K562 (cell line): ENCODE measurements at regions not wholly inside any gene's neighbourhood (a gene's known extent, or its start where the extent isn't known, plus 50 kb on each side); places are given as distances from the start of the nearest gene placed in this dataset.

Experiments used
- ATAC-seq: fragments of 200-7000 bp; cut with Tn5 transposase; 3 replicates; pipeline ENCODE4 v1.9.1; 2020; ENCODE audit warnings: moderate library complexity
- BruUV-seq: library from RNA; stranded (reverse); fragments of 400-500 nt; replicated peaks from 2 replicates; lab custom pipeline; 2021; lab: Mats Ljungman, UMichigan
- CTCF ChIA-PET: fragments of 300-600 bp; formaldehyde crosslinking; extraction: SDS; loops from one replicate; lab custom pipeline; 2021; ENCODE audit warnings: low intra/inter-chr PET ratio; lab: Yijun Ruan, JAX
- POLR2A ChIA-PET: fragments of 300-600, 350-650 bp; sonication (Branson Sonifier 250); formaldehyde crosslinking; extraction: SDS; loops from one replicate; lab custom pipeline; 2021; ENCODE audit warnings: antibody characterized with exemption, inconsistent platforms; lab: Yijun Ruan, JAX
- DNase-seq, 4 experiments: peaks; one replicate each; pipeline versions ENCODE4 v3.0.0 to v3.0.0-alpha.2; 2011 to 2018; ENCODE audit warnings: low spot score in 3 of 4, mixed read lengths in 3 of 4; ENCODE audit errors: extremely low read depth in 1 of 4
- FAIRE-seq: peaks from 2 replicates; lab custom pipeline; 2011; peaks lifted over from hg19 to GRCh38; lab: Jason Lieb, UNC
- H2AFZ ChIP-seq: 2 replicates; pipeline ENCODE4 v1.6.0; 2011; ENCODE audit warnings: low read depth, low read length, control low read depth, inconsistent platforms
- H3K27ac ChIP-seq: fragments of 200-600 bp; 3 replicates; pipeline ENCODE4 v1.8.0; 2011; ENCODE audit warnings: low read depth, mild to moderate bottlenecking, control low read depth, inconsistent platforms, low read length, moderate library complexity, mixed read lengths; ENCODE audit errors: extremely low read depth
- H3K27me3 ChIP-seq, 2 experiments: fragments of 300-600 bp in 1 of 2; 2 replicates in 1 of 2; 3 replicates in 1 of 2; pipeline versions ENCODE4 v1.6.0 to v1.8.0; 2011; ENCODE audit warnings: inconsistent platforms in 2 of 2, low read length in 2 of 2, mild to moderate bottlenecking in 1 of 2, mixed read lengths in 1 of 2, moderate library complexity in 1 of 2; ENCODE audit not compliant: control insufficient read depth in 2 of 2, insufficient read depth in 2 of 2
- H3K36me3 ChIP-seq: fragments of 300-600 bp; 3 replicates; pipeline ENCODE4 v1.8.0; 2011; ENCODE audit warnings: mild to moderate bottlenecking, low read length, inconsistent platforms; ENCODE audit not compliant: control insufficient read depth, insufficient read depth
- H3K4me1 ChIP-seq, 2 experiments: fragments of 200-600 bp in 1 of 2; replicated peaks in 1 of 2; 2 replicates in 1 of 2; 3 replicates in 1 of 2; pipeline versions ENCODE4 v1.5.1 to v1.8.0; 2011; ENCODE audit warnings: inconsistent platforms in 2 of 2, low read length in 2 of 2, mild to moderate bottlenecking in 1 of 2, mixed read lengths in 1 of 2, moderate library complexity in 1 of 2; ENCODE audit not compliant: control insufficient read depth in 2 of 2, insufficient read depth in 2 of 2
- H3K4me2 ChIP-seq: 2 replicates; pipeline ENCODE4 v1.6.1; 2011; ENCODE audit warnings: low read length, control low read depth, inconsistent platforms, mixed read lengths; ENCODE audit not compliant: insufficient read depth
- H3K4me3 ChIP-seq: fragments of 200-600 bp; sonication (generic), shearing (Covaris generic); 2 replicates; pipeline ENCODE4 v1.5.1; 2016; ENCODE audit warnings: control low read depth, inconsistent platforms
- H3K79me2 ChIP-seq: fragments of 200-600 bp; 3 replicates; pipeline ENCODE4 v1.8.0; 2011; ENCODE audit warnings: low read length, inconsistent platforms; ENCODE audit not compliant: control insufficient read depth, insufficient read depth
- H3K9ac ChIP-seq, 2 experiments: 2 replicates each; pipeline versions ENCODE4 v1.6.0 to v1.6.1; 2011; ENCODE audit warnings: low read depth in 2 of 2, low read length in 2 of 2, control low read depth in 1 of 2, inconsistent platforms in 1 of 2, mild to moderate bottlenecking in 1 of 2, mixed read lengths in 1 of 2; ENCODE audit not compliant: insufficient read depth in 1 of 2
- H3K9me1 ChIP-seq: one replicate; pipeline ENCODE4 v1.6.0; 2011; ENCODE audit warnings: inconsistent platforms, mild to moderate bottlenecking, low read length, moderate library complexity; ENCODE audit not compliant: control insufficient read depth, insufficient read depth
- H3K9me3 ChIP-seq: replicated peaks from 2 replicates; pipeline ENCODE4 v1.5.1; 2011; ENCODE audit warnings: low read depth, low read length, inconsistent platforms; ENCODE audit not compliant: control insufficient read depth, insufficient read depth
- H4K20me1 ChIP-seq: replicated peaks from 2 replicates; pipeline ENCODE4 v1.6.1; 2011; ENCODE audit warnings: low read length, inconsistent platforms, mixed read lengths; ENCODE audit not compliant: control insufficient read depth, insufficient read depth
- ARHGAP35 ChIP-seq: fragments of 450-650 bp; IDR thresholded peaks from 2 replicates; pipeline ENCODE4 v1.6.1; 2018; ENCODE audit not compliant: partially characterized antibody
- CEBPG ChIP-seq, 3 experiments: fragments of 200-800 bp in 1 of 3; sonication (Bioruptor generic) in 1 of 3; sonication (generic) in 1 of 3; formaldehyde crosslinking in 1 of 3; IDR thresholded peaks in 2 of 3; conservative IDR thresholded peaks in 1 of 3; 2 replicates each; pipeline versions ENCODE4 v1.6.1 to v1.8.0; 2016 to 2022; ENCODE audit warnings: missing compliant biosample characterization in 2 of 3, missing genetic modification characterization in 2 of 3, mild to moderate bottlenecking in 1 of 3, missing genetic modification reagents in 1 of 3
- FOXP1 ChIP-seq: sonication (generic); formaldehyde crosslinking; IDR thresholded peaks from 2 replicates; pipeline ENCODE4 v1.8.0; 2022; ENCODE audit warnings: mild to moderate bottlenecking, missing genetic modification reagents
- NR3C1 ChIP-seq: sonication (generic); formaldehyde crosslinking; IDR thresholded peaks from 2 replicates; pipeline ENCODE4 v1.8.1; 2022; ENCODE audit warnings: missing genetic modification reagents
- TAF7 ChIP-seq: fragments of 450-650 bp; IDR thresholded peaks from 2 replicates; pipeline ENCODE4 v1.6.1; 2016; ENCODE audit warnings: missing genetic modification characterization, missing compliant biosample characterization
- THRB ChIP-seq: fragments of 450-650 bp; formaldehyde crosslinking; conservative IDR thresholded peaks from 2 replicates; pipeline ENCODE4 v1.4.0; 2022; ENCODE audit warnings: mild to moderate bottlenecking, missing genetic modification characterization
- WHSC1 ChIP-seq: IDR thresholded peaks from one replicate; pipeline ENCODE4 v1.6.1; 2012; ENCODE audit warnings: low read length, control low read depth, inconsistent platforms
- ZNF253 ChIP-seq: fragments of 250-450 bp; sonication (Bioruptor Pico); conservative IDR thresholded peaks from 2 replicates; pipeline ENCODE4 v1.6.1; 2021; ENCODE audit warnings: mild to moderate bottlenecking
- ZNF311 ChIP-seq: fragments of 250-450 bp; sonication (Bioruptor Pico); IDR thresholded peaks from 2 replicates; pipeline ENCODE4 v1.4.0; 2020; ENCODE audit warnings: mild to moderate bottlenecking, moderate library complexity
- ZNF347 ChIP-seq: fragments of 450-650 bp; formaldehyde crosslinking; IDR thresholded peaks from 2 replicates; pipeline ENCODE4 v1.4.0; 2020; ENCODE audit warnings: low read depth, mild to moderate bottlenecking, moderate library complexity
- WGBS: fragments of 100-300 bp; shearing (Covaris generic); methylation state at CpG from one replicate; pipeline ENCODE4 v1.1.6; 2016; ENCODE audit warnings: low coverage, mixed read lengths; ENCODE audit not compliant: insufficient coverage; ENCODE audit errors: missing lambda C conversion rate; 5-methylcytosine and 5-hydroxymethylcytosine counted together
- in situ Hi-C: fragments of 300-500 bp; cut with MboI; formaldehyde crosslinking; loops from 4 replicates; pipeline ENCODE4 v1.15.0; 2018; ENCODE audit warnings: inconsistent platforms, mixed read lengths
- intact Hi-C: fragments of 100-400 bp; cut with micrococcal nuclease; formaldehyde crosslinking; loops from 2 replicates; pipeline ENCODE4 v1.14.2; 2022

GRCh38 chr14:94966868-94967267 lies 190.5 kb downstream of the DICER1 start:
- Histone ChIP-seq H3K9me3 (no peaks in the 10 kb centered on the region), H3K9me1 (no peaks in the 10 kb centered on the region), H4K20me1 (no peaks in the 10 kb centered on the region), H3K4me1 (no peaks in the 10 kb centered on the region), H3K27ac (no peak overlapping the region), H2AFZ (no peak overlapping the region), H3K79me2 (no peaks in the 10 kb centered on the region), H3K36me3 (no peaks in the 10 kb centered on the region), H3K4me3 (no peak overlapping the region), H3K9ac (no peak overlapping the region), H3K27me3 (no peaks in the 10 kb centered on the region; a peak in 1 of 5 replicates), H3K4me2 (no peak overlapping the region)
- ATAC-seq (no peak), FAIRE-seq (no peak), DNase-seq (no peak)
- WGBS: 0% methylated on average over 1 of the region's 2 CpGs
- CTCF ChIA-PET: no interaction called here
- no peak for TF ChIP-seq NR3C1 (CRISPR knock-in tag)
- TF ChIP-seq THRB (CRISPR knock-in tag): no peak
- TF ChIP-seq CEBPG (CRISPR knock-in tag; IDR thresholded peaks at IDR 0.05): no peak
- TF ChIP-seq CEBPG (tag; conservative IDR thresholded peaks at IDR 0.05 in 1 of 2, IDR thresholded peaks at IDR 0.05 in 1 of 2): no peak
- no peak for TF ChIP-seq FOXP1 (CRISPR knock-in tag)
- TF ChIP-seq ARHGAP35: no peak
- TF ChIP-seq ZNF311: no peak
- no peak for TF ChIP-seq ZNF253 (CRISPR knock-in tag)
- no peak for TF ChIP-seq TAF7 (tag)
- no peak for TF ChIP-seq ZNF347 (CRISPR knock-in tag)
- no peak for TF ChIP-seq WHSC1
- no TSS peak for BruUV-seq
- intact Hi-C loops (no loop called here), in situ Hi-C loops (no loop called here)
- POLR2A ChIA-PET: interaction anchor here (0.6 kb wide), 1 partner anchor 492 kb away, joined by 3 read pairs; no protein-coding TSS in a partner anchor
